Chondrocyte (in vitro differentiated cells): ENCODE measurements at regions not wholly inside any gene's neighbourhood (a gene's known extent, or its start where the extent isn't known, plus 50 kb on each side); places are given as distances from the start of the nearest gene placed in this dataset.

Source experiments
- DNase-seq: peaks from one replicate; pipeline ENCODE4 v3.0.0; 2021; ENCODE audit warnings: mixed read lengths, low spot score
- H3K27ac Mint-ChIP-seq: one replicate; pipeline ENCODE4 v1.8.0; 2021; ENCODE audit warnings: mild to moderate bottlenecking, moderate library complexity, mixed read lengths; ENCODE audit not compliant: unreplicated experiment
- H3K27me3 Mint-ChIP-seq: 2 replicates; pipeline ENCODE4 v1.8.0; 2021; ENCODE audit warnings: low read depth, mixed read lengths
- H3K36me3 Mint-ChIP-seq: 2 replicates; pipeline ENCODE4 v1.8.0; 2021; ENCODE audit warnings: low read depth, mixed read lengths
- H3K4me1 Mint-ChIP-seq: 2 replicates; pipeline ENCODE4 v1.8.0; 2021; ENCODE audit warnings: low read depth, mild to moderate bottlenecking, mixed read lengths
- H3K4me3 Mint-ChIP-seq: one replicate; pipeline ENCODE4 v1.8.0; 2021; ENCODE audit warnings: mild to moderate bottlenecking, moderate library complexity, mixed read lengths; ENCODE audit not compliant: unreplicated experiment
- H3K9me3 Mint-ChIP-seq: 2 replicates; pipeline ENCODE4 v1.8.0; 2021; ENCODE audit warnings: low read depth, mixed read lengths
- TF ChIP-seq, protein P1 (sequence below): fragments of 200-600 bp; sonication (generic); IDR thresholded peaks from 2 replicates; pipeline ENCODE4 v1.5.0; 2021; ENCODE audit warnings: antibody characterized with exemption, mild to moderate bottlenecking, moderate library complexity

DNA sequence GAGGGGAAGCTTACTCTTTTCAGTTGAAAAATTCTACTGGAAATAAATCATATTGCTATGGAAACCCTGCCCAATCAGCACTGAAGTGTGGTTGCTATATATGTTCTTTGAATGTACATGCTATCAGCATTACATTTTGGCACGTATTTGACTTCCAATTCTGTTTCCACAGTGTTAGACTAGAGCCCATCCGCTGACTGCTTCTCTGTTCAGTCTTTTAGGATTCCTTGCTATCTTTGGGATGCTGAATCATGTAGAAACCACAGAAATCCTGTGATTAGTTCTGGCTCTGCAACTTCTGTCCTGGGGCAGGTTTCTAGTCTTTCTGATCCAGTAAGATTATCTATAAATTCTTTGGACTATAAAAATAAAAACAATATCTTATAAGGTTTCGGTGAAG is 128.2 kb upstream of the SLC7A14 start:
- DNase-seq = no peak
- Mint-ChIP-seq H3K27me3 (no peaks in the 10 kb centered on the region), H3K4me1 (peaks cover 66% of the 10 kb centered on the region), H3K36me3 (peaks cover 2% of the 10 kb centered on the region), H3K4me3 (no peak overlapping the region), H3K9me3 (peaks cover 16% of the 10 kb centered on the region), H3K27ac (peak overlapping the region; percentile 86)
- TF ChIP-seq, protein P1, sequence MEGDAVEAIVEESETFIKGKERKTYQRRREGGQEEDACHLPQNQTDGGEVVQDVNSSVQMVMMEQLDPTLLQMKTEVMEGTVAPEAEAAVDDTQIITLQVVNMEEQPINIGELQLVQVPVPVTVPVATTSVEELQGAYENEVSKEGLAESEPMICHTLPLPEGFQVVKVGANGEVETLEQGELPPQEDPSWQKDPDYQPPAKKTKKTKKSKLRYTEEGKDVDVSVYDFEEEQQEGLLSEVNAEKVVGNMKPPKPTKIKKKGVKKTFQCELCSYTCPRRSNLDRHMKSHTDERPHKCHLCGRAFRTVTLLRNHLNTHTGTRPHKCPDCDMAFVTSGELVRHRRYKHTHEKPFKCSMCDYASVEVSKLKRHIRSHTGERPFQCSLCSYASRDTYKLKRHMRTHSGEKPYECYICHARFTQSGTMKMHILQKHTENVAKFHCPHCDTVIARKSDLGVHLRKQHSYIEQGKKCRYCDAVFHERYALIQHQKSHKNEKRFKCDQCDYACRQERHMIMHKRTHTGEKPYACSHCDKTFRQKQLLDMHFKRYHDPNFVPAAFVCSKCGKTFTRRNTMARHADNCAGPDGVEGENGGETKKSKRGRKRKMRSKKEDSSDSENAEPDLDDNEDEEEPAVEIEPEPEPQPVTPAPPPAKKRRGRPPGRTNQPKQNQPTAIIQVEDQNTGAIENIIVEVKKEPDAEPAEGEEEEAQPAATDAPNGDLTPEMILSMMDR = no peak

DNA sequence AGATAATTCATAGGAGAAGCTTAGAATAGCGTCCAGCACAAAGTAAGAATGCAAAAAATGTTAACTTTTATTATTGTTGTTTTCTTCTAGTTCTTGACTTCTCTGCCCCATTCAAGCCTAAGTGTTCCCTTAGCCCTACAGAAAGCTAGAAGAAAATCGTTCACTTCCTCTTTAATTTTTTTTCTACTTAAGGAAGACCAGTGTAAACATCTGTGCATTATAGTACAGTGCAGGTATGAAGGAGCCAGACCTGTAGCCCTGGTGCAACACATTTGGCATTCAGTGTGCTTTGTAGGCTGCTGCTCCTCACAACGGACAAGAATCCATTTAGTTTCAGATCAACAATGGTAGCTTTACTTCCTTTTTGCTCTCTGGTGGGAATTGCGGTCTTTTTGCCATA is 127.8 kb upstream of the SLC7A14 start:
- no peak overlapping the region for H3K4me3 Mint-ChIP-seq
- TF ChIP-seq, protein P1 = no peak
- H3K36me3 Mint-ChIP-seq = peaks cover 4% of the 10 kb centered on the region
- H3K27ac Mint-ChIP-seq = peak overlapping the region; percentile 86
- no peak for DNase-seq
- H3K4me1 Mint-ChIP-seq = peaks cover 66% of the 10 kb centered on the region
- H3K27me3 Mint-ChIP-seq = no peaks in the 10 kb centered on the region
- H3K9me3 Mint-ChIP-seq = peaks cover 19% of the 10 kb centered on the region

DNA sequence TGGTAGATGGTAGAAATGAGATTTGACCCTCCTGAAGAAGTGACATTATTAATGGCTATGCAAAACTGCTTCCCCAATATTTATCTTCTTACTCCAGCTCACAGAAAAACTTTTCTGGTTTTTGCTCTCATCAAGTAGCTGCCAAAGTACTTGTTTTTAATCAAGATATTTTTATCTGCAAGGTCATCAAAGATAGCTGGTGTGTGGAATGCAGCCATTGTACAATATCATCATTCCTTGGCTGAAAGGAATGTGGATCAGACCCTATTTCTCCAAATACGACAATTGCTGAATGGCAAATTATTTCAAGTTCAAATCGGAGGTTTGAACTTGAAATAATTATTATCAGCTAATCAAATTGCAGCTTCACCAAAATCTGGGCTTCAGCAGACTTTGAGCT is 126.9 kb upstream of the SLC7A14 start:
- H3K27me3 Mint-ChIP-seq = no peaks in the 10 kb centered on the region

DNA sequence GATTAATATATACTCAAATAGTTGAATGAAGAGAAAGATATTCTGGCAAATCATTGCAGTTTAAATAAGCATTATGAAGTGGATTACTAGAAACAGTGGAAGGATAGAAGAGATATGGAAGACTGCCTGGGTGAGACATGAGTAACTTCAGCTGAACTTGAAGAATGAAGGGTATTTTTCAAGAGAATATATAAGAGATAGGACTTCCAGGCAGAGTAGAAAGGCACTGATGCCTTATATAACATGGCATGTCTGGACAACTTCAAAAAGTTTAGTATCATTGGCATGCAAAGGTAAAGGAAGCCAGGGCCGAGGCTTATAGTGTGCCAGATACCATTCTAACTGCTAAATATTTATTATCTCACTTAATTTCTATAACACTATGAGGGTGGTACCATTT is 126.5 kb upstream of the SLC7A14 start:
- DNase-seq = no peak
- Mint-ChIP-seq H3K27me3 (no peaks in the 10 kb centered on the region), H3K9me3 (peaks cover 19% of the 10 kb centered on the region), H3K36me3 (peaks cover 4% of the 10 kb centered on the region), H3K27ac (no peak overlapping the region), H3K4me3 (no peak overlapping the region), H3K4me1 (peaks cover 59% of the 10 kb centered on the region)
- TF ChIP-seq, protein P1 = no peak

More for the DNA sequence above, 126.9 kb upstream of the SLC7A14 start:
- peaks cover 19% of the 10 kb centered on the region for H3K9me3 Mint-ChIP-seq
- H3K27ac Mint-ChIP-seq = no peak overlapping the region
- peaks cover 63% of the 10 kb centered on the region for H3K4me1 Mint-ChIP-seq
- H3K4me3 Mint-ChIP-seq = no peak overlapping the region
- TF ChIP-seq, protein P1 = no peak
- peaks cover 4% of the 10 kb centered on the region for H3K36me3 Mint-ChIP-seq
- no peak for DNase-seq

DNA sequence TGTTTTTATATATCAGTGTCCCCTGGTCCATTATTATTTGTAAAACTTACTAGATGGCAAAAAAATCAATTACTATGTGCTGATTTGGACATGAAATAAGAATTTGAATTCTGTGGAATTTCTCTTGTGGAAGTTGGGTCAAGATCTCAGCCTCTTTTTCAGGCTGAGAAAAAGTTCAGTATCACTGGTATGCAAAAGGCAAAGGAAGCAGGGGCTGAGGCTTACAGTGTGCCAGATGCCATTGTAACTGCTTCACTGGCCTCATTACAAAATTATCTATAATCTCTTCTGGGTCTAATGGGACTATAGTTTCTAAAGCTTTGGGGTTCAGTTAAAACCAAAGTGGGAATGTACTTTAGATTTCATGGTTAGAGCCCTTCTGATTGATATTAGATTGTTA is 125.9 kb upstream of the SLC7A14 start:
- Mint-ChIP-seq H3K27me3 (no peaks in the 10 kb centered on the region), H3K36me3 (peaks cover 4% of the 10 kb centered on the region), H3K27ac (no peak overlapping the region), H3K4me3 (no peak overlapping the region), H3K9me3 (peaks cover 19% of the 10 kb centered on the region), H3K4me1 (peaks cover 53% of the 10 kb centered on the region)
- no peak for DNase-seq
- TF ChIP-seq, protein P1 = no peak
